GM12878 (cell line): ENCODE measurements at regions not wholly inside any gene's neighbourhood (a gene's known extent, or its start where the extent isn't known, plus 50 kb on each side); places are given as distances from the start of the nearest gene placed in this dataset.

Experiments
- BMI1 ChIP-seq: fragments of 450-650 bp; IDR thresholded peaks from 2 replicates; pipeline ENCODE4 v1.6.1; 2016; ENCODE audit warnings: mild to moderate bottlenecking, moderate library complexity, borderline replicate concordance
- FOS ChIP-seq: IDR thresholded peaks from 3 replicates; pipeline ENCODE4 v1.6.1; 2011; ENCODE audit warnings: borderline replicate concordance; ENCODE audit not compliant: insufficient read length; ENCODE audit errors: extremely low read depth
- GATAD2B ChIP-seq: fragments of 450-650 bp; conservative IDR thresholded peaks from 2 replicates; pipeline ENCODE4 v1.6.1; 2017; ENCODE audit warnings: low read depth, mild to moderate bottlenecking, moderate library complexity
- HDAC6 ChIP-seq: fragments of 200-600 bp; sonication (generic); IDR thresholded peaks from one replicate; pipeline ENCODE4 v1.8.0; 2017; ENCODE audit warnings: antibody characterized with exemption; ENCODE audit not compliant: unreplicated experiment
- JUND ChIP-seq: IDR thresholded peaks from 2 replicates; pipeline ENCODE4 v1.6.1; 2012; ENCODE audit warnings: low read depth, mild to moderate bottlenecking, low read length, improper control_type of control experiment, moderate library complexity
- KLF5 ChIP-seq: fragments of 450-650 bp; IDR thresholded peaks from 2 replicates; pipeline ENCODE4 v1.6.1; 2014; ENCODE audit warnings: mild to moderate bottlenecking; ENCODE audit not compliant: partially characterized antibody
- NFIC ChIP-seq: IDR thresholded peaks from 2 replicates; pipeline ENCODE4 v1.6.1; 2012; ENCODE audit warnings: low read depth, mild to moderate bottlenecking, inconsistent platforms, low read length, moderate library complexity
- NFYA ChIP-seq: IDR thresholded peaks from 2 replicates; pipeline ENCODE4 v1.6.1; 2011; ENCODE audit warnings: low read depth, mild to moderate bottlenecking, low read length, improper control_type of control experiment, borderline replicate concordance
- NKRF ChIP-seq: fragments of 450-650 bp; conservative IDR thresholded peaks from 2 replicates; pipeline ENCODE4 v1.6.1; 2017; ENCODE audit warnings: mild to moderate bottlenecking, moderate library complexity
- NR2C1 ChIP-seq: fragments of 450-650 bp; IDR thresholded peaks from 2 replicates; pipeline ENCODE4 v1.6.1; 2017; ENCODE audit warnings: antibody characterized with exemption, mild to moderate bottlenecking, moderate library complexity
- RELA ChIP-seq: fragments of 450-650 bp; IDR thresholded peaks from 2 replicates; pipeline ENCODE4 v1.8.0; 2014; ENCODE audit warnings: borderline replicate concordance; ENCODE audit not compliant: partially characterized antibody
- SPI1 ChIP-seq: IDR thresholded peaks from 2 replicates; pipeline ENCODE4 v1.6.1; 2011; ENCODE audit warnings: low read depth, mild to moderate bottlenecking, low read length, moderate library complexity, borderline replicate concordance; ENCODE audit not compliant: insufficient read depth
- TAF1 ChIP-seq: IDR thresholded peaks from 2 replicates; pipeline ENCODE4 v1.6.1; 2011; ENCODE audit warnings: mild to moderate bottlenecking, low read depth, low read length, borderline replicate concordance
- TARDBP ChIP-seq: IDR thresholded peaks from 2 replicates; pipeline ENCODE4 v1.6.1; 2016; ENCODE audit warnings: borderline replicate concordance

- TF ChIP-seq NFYA, result no peak
- TF ChIP-seq NKRF, result no peak
- TF ChIP-seq BMI1, result no peak
- no peak for TF ChIP-seq NR2C1
- no peak for TF ChIP-seq GATAD2B
- no peak for TF ChIP-seq RELA
- TF ChIP-seq NFIC, result no peak
- TF ChIP-seq SPI1, result no peak
- no peak for TF ChIP-seq JUND
- TF ChIP-seq TARDBP, result no peak
- no peak for TF ChIP-seq HDAC6
- TF ChIP-seq TAF1, result no peak
- no peak for TF ChIP-seq FOS
- no peak for TF ChIP-seq KLF5
Observed at GRCh38 chr6:40290816-40291215, 296.3 kb downstream of the LRFN2 start (continued).
